Fibroblast of lung (primary cell): ENCODE measurements at regions not wholly inside any gene's neighbourhood (a gene's known extent, or its start where the extent isn't known, plus 50 kb on each side); places are given as distances from the start of the nearest gene placed in this dataset.
"Not testable (repeated sequence)": the region's sequence is repeated elsewhere in the genome, so short reads cannot be mapped to it uniquely, and the experiment has no call there.

Source experiments
- DNase-seq, 2 donors: peaks; one replicate each; pipeline versions ENCODE4 v3.0.0 to v3.0.0-alpha.2; 2010; ENCODE audit warnings: low read depth in 2 of 2
- H2AFZ ChIP-seq: 2 replicates; pipeline ENCODE4 v1.5.1; 2012; ENCODE audit warnings: low read length, control low read depth, inconsistent platforms
- H3K27ac ChIP-seq: 2 replicates; pipeline ENCODE4 v1.5.1; 2011; ENCODE audit warnings: low read length, control low read depth; ENCODE audit not compliant: insufficient read depth
- H3K27me3 ChIP-seq: 2 replicates; pipeline ENCODE4 v1.5.1; 2011; ENCODE audit warnings: mild to moderate bottlenecking, low read length; ENCODE audit not compliant: control insufficient read depth, insufficient read depth
- H3K36me3 ChIP-seq: 2 replicates; pipeline ENCODE4 v1.5.1; 2011; ENCODE audit warnings: low read length; ENCODE audit not compliant: control insufficient read depth, insufficient read depth
- H3K4me1 ChIP-seq: 2 replicates; pipeline ENCODE4 v1.5.1; 2011; ENCODE audit warnings: low read length; ENCODE audit not compliant: control insufficient read depth, insufficient read depth; ENCODE audit errors: extremely low read depth
- H3K4me2 ChIP-seq: 2 replicates; pipeline ENCODE4 v1.5.1; 2011; ENCODE audit warnings: low read length, control low read depth; ENCODE audit not compliant: insufficient read depth; ENCODE audit errors: extremely low read depth
- H3K4me3 ChIP-seq, 4 experiments: fragments of 200-600 bp in 1 of 4; sonication (generic) in 1 of 4; replicated peaks in 1 of 4; 2 replicates each; pipeline ENCODE4 v1.5.1; 2011 to 2016; ENCODE audit warnings: low read length in 4 of 4, low read depth in 3 of 4, mild to moderate bottlenecking in 3 of 4, control low read depth in 2 of 4, inconsistent platforms in 1 of 4, mixed read lengths in 1 of 4; ENCODE audit not compliant: insufficient read depth in 1 of 4; ENCODE audit errors: control extremely low read depth in 1 of 4
- H3K79me2 ChIP-seq: 2 replicates; pipeline ENCODE4 v1.5.1; 2012; ENCODE audit warnings: mild to moderate bottlenecking, low read length, inconsistent platforms; ENCODE audit not compliant: control insufficient read depth, insufficient read depth
- H3K9ac ChIP-seq: 2 replicates; pipeline ENCODE4 v1.5.1; 2011; ENCODE audit warnings: mild to moderate bottlenecking, low read length, control low read depth; ENCODE audit not compliant: insufficient read depth
- H3K9me3 ChIP-seq: 2 replicates; pipeline ENCODE4 v1.5.1; 2012; ENCODE audit warnings: low read depth, low read length; ENCODE audit not compliant: control insufficient read depth, insufficient read depth
- H4K20me1 ChIP-seq: 2 replicates; pipeline ENCODE4 v1.5.1; 2011; ENCODE audit warnings: low read length; ENCODE audit not compliant: control insufficient read depth, insufficient read depth; ENCODE audit errors: extremely low read depth

DNA sequence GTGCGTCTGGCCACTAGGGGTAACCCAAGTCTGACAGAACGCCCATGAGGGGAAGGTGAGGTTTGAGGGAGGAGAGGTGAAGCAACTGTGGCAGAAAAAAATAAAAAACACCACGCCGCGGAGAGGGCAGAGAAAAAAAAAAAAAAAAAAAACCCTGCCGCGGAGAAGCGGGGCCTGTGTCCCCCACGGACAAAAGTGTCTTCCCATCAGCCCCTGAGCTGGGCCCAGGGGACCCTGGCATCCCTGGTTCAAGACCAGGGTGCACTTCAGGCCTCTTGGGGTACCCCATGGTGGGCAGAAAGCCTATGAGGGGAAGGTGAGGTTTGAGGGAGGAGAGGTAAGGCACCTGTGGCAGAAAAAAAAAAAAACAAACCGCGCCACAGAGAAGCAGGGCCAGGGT lies 191.1 kb downstream of the POTEH start:
- not testable (repeated sequence) for H3K27ac ChIP-seq, H3K4me3 ChIP-seq, H3K4me2 ChIP-seq, H3K9me3 ChIP-seq, H3K79me2 ChIP-seq, DNase-seq, H4K20me1 ChIP-seq, H3K4me1 ChIP-seq, H2AFZ ChIP-seq, H3K9ac ChIP-seq, H3K27me3 ChIP-seq, H3K36me3 ChIP-seq

- H3K4me3 ChIP-seq, H3K9ac ChIP-seq, H3K4me1 ChIP-seq, H2AFZ ChIP-seq, DNase-seq, H3K27me3 ChIP-seq, H3K36me3 ChIP-seq, H3K79me2 ChIP-seq, H3K9me3 ChIP-seq, H4K20me1 ChIP-seq, H3K27ac ChIP-seq, H3K4me2 ChIP-seq: not testable (repeated sequence)
Observed at GRCh38 chr22:15904326-15904725, 214.5 kb downstream of the POTEH start.

DNA sequence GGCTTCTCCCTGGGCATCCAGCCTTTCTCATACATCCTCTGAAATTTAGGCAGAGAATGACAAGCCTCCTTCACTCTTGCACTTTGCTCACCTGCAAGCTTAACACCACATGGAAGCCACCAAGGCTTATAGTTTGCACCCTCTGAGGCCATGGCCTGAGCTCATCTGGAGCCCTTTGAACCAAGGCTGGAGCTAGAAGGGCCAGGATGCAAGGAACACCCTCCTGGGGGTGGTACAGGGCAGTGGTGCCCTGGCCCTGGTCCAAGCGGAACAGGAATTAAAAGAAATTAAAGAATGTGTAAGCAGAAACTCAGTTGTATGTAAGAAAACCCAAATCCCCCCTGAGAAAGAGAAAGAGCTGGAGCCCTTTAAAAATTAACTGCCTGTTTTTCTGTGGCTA lies 221.9 kb downstream of the POTEH start:
- not testable (repeated sequence) for H3K27ac ChIP-seq, H3K9me3 ChIP-seq, H3K4me2 ChIP-seq, H3K9ac ChIP-seq, H3K4me1 ChIP-seq, H3K36me3 ChIP-seq, DNase-seq, H3K4me3 ChIP-seq, H2AFZ ChIP-seq, H3K27me3 ChIP-seq, H4K20me1 ChIP-seq, H3K79me2 ChIP-seq

DNA sequence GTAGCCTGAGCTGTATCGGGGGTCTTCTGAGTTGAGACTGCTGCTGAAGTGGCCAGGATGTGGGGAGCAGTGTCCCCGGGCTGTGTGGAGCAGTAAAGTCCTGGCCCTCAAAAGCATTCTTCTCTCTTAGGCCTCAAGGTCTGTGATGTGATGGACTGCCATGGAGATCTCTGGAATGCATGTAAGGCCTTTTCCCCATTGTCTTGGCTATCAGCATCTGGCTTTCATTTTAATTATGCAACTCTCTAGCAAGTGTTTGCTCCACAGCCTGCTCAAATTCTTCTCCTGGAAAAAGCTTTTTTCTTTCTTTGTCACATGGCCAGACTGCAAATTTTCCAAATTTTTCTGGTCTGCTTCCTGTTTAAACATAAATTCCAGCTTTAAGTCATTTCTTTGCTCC lies 229.3 kb downstream of the POTEH start:
- not testable (repeated sequence) for H2AFZ ChIP-seq, H3K9ac ChIP-seq, H3K27me3 ChIP-seq, H3K4me2 ChIP-seq, DNase-seq, H3K27ac ChIP-seq, H3K36me3 ChIP-seq, H4K20me1 ChIP-seq, H3K79me2 ChIP-seq, H3K4me1 ChIP-seq, H3K4me3 ChIP-seq, H3K9me3 ChIP-seq

DNA sequence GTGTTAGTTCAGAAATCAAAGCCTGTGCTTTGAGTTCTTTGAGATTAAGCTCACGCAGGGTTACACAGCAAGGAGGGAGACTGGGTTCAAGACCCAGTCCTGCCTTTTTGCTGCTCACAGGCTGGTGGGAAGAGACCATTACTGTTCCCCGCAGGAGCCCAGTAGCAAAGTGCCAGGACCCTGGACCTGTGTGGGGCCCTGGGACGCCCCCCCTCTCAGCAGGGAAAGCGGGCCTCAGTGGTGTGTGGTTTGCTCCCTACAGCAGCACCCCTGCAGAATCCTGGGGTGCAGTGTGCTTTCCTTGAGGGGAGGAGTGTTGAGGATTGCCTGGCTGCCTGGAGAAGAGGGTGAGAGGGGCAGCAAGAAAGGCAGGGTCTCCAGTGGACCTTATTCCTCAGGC lies 231.1 kb downstream of the POTEH start:
- not testable (repeated sequence) for H3K9ac ChIP-seq, H3K9me3 ChIP-seq, H3K4me1 ChIP-seq, H3K4me3 ChIP-seq, H3K36me3 ChIP-seq, H4K20me1 ChIP-seq, H3K27me3 ChIP-seq, H3K27ac ChIP-seq, H3K4me2 ChIP-seq, H2AFZ ChIP-seq, H3K79me2 ChIP-seq, DNase-seq

- H2AFZ ChIP-seq, H3K79me2 ChIP-seq, DNase-seq, H3K9ac ChIP-seq, H3K27me3 ChIP-seq, H3K4me2 ChIP-seq, H3K9me3 ChIP-seq, H3K27ac ChIP-seq, H3K4me3 ChIP-seq, H4K20me1 ChIP-seq, H3K4me1 ChIP-seq, H3K36me3 ChIP-seq: not testable (repeated sequence)
Observed at GRCh38 chr22:15922132-15922531, 232.3 kb downstream of the POTEH start.

DNA sequence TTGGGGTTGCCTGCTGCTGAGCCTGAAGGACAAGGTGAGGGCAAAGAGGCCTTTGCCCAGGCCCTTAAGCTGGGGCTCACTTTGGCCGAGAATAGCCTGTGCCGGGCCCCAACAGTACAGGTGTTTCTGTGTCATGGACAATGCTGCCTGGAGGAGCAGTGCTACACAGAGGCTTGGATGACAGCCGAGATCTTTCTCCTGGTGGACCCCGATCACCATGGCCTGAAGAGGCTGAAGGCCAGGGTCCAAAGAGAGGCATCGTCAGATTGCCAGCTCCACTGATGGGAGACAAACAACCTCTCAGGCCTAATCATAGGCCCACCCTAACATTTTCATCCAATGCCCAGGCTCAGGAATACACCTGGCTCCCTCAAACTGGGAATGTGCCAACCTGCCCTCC lies 232.8 kb downstream of the POTEH start:
- H3K27me3 ChIP-seq, H3K9me3 ChIP-seq, H3K4me1 ChIP-seq, H3K27ac ChIP-seq, H4K20me1 ChIP-seq, H3K9ac ChIP-seq, DNase-seq, H3K36me3 ChIP-seq, H3K4me2 ChIP-seq, H2AFZ ChIP-seq, H3K4me3 ChIP-seq, H3K79me2 ChIP-seq: not testable (repeated sequence)
